Right atrium auricular region (tissue), 2 donors: ENCODE measurements at regions not wholly inside any gene's neighbourhood (a gene's known extent, or its start where the extent isn't known, plus 50 kb on each side); places are given as distances from the start of the nearest gene placed in this dataset.
"Not testable (repeated sequence)": the region's sequence is repeated elsewhere in the genome, so short reads cannot be mapped to it uniquely, and the experiment has no call there.

Source experiments
- DNase-seq: peaks from one replicate; pipeline ENCODE4 v3.0.0-alpha.2; 2019; ENCODE audit warnings: low spot score
- H3K27ac ChIP-seq, 2 donors: fragments of 200-600 bp; sonication (generic); 1 replicate in 1 of 2; 2 replicates in 1 of 2; pipeline ENCODE4 v1.5.1; 2016 to 2019
- H3K27me3 ChIP-seq, 2 donors: fragments of 200-600 bp; sonication (generic); one replicate each; pipeline versions ENCODE4 v1.5.1 to v1.6.0; 2017 to 2019
- H3K36me3 ChIP-seq: fragments of 200-600 bp; sonication (generic); one replicate; pipeline ENCODE4 v1.5.1; 2016
- H3K4me1 ChIP-seq, 2 donors: fragments of 200-600 bp; sonication (generic); one replicate each; pipeline versions ENCODE4 v1.5.1 to v1.6.0; 2017 to 2019
- H3K4me3 ChIP-seq, 2 donors: fragments of 200-600 bp; sonication (generic); 1 replicate in 1 of 2; 2 replicates in 1 of 2; pipeline ENCODE4 v1.5.1; 2017 to 2019; ENCODE audit warnings: mild to moderate bottlenecking in 1 of 2, moderate library complexity in 1 of 2
- H3K9me3 ChIP-seq, 2 donors: fragments of 200-600 bp; sonication (generic); one replicate each; pipeline ENCODE4 v1.5.1; 2019
- TF ChIP-seq, protein P1 (sequence below), 2 donors: fragments of 200-600 bp; sonication (generic); IDR thresholded peaks; one replicate each; pipeline ENCODE4 v1.5.1; 2019; ENCODE audit warnings: antibody characterized with exemption in 2 of 2

DNA sequence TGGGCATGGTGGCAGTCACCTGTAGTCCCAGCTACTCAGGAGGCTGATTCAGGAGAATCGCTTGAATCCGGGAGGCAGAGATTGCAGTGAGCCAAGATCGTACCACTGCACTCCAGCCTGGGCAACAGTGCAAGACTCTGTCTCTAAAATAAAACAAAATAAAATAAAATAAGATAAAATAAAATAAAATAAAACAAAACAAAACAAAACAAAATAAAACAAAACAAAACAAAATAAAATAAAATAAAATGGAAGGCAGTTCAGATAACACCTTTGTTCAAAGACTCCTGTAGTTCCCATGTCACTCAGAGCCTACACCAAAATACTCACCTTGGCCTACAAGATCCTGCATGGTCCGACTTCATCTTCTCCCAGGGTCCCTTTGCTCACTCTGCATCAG, 61.3 kb downstream of the SYF2 start:
- H3K27ac ChIP-seq, H3K4me1 ChIP-seq, DNase-seq, H3K27me3 ChIP-seq, H3K36me3 ChIP-seq, H3K4me3 ChIP-seq, H3K9me3 ChIP-seq: not testable (repeated sequence)

DNA sequence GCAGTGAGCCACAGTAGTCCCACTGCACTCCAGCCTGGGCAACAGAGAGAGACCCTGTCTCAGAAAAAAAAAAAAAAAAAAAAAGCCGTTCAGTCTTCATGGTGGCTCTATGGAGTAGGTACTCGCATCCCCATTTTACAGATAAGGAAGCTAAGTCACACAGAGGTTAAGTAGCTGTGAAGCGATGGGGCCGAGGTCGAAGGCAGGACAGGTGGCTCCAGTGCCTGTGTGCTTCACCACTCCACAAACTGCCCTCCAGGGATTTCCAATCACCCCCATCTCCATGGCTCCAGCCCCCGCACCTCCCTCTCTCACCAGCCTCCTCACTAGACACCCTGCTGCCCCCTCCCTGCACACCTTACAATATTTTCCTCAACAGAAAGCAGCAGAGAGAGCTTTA, 61.9 kb downstream of the SYF2 start:
- no peaks in the 10 kb centered on the region for H3K9me3 ChIP-seq
- TF ChIP-seq, protein P1, sequence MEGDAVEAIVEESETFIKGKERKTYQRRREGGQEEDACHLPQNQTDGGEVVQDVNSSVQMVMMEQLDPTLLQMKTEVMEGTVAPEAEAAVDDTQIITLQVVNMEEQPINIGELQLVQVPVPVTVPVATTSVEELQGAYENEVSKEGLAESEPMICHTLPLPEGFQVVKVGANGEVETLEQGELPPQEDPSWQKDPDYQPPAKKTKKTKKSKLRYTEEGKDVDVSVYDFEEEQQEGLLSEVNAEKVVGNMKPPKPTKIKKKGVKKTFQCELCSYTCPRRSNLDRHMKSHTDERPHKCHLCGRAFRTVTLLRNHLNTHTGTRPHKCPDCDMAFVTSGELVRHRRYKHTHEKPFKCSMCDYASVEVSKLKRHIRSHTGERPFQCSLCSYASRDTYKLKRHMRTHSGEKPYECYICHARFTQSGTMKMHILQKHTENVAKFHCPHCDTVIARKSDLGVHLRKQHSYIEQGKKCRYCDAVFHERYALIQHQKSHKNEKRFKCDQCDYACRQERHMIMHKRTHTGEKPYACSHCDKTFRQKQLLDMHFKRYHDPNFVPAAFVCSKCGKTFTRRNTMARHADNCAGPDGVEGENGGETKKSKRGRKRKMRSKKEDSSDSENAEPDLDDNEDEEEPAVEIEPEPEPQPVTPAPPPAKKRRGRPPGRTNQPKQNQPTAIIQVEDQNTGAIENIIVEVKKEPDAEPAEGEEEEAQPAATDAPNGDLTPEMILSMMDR (IDR thresholded peaks at IDR 0.05), result no peak
- no peaks in the 10 kb centered on the region for H3K4me1 ChIP-seq
- DNase-seq, result no peak
- no peak overlapping the region for H3K27ac ChIP-seq
- H3K4me3 ChIP-seq, result no peak overlapping the region
- no peaks in the 10 kb centered on the region for H3K36me3 ChIP-seq
- no peaks in the 10 kb centered on the region for H3K27me3 ChIP-seq

DNA sequence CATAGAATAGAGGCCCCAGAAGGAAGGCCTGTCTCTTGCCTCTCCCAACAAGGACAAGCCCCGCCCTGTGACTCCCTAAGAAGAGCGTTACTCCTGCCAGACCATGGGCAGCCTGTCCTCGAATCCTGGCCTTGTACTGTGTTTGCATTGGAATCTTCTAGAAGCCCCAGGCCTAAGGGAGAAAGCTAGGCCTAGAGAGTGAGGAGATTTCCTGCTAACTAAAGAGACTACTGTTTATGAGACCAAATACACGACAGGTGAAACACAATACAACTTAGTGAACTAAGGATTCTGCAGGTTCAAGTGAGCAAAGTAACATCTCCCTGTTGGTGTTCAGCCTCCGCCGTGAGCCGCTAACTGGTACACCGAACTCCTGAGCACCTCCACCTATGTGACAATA, 62.7 kb downstream of the SYF2 start:
- no peak for DNase-seq
- TF ChIP-seq, protein P1 (IDR thresholded peaks at IDR 0.05), result no peak

DNA sequence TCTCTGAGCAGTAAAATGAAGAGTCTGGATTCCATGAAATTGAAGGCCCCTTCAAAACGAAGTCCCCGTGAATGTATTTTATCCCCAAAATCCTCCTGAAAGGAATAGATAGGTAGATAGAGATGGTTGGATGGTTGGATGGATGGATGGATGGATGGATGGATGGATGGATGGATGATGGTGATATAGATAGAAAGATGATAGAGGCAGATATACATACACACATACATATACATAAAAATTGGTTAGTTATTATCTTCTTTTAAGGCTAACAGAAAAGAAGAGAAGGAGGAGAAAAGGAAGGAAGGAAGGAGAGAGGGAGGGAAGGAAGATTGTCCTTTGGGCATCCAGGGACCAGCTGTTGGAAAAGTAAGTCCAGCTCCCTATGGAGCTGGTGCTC, 63.1 kb downstream of the SYF2 start:
- H3K36me3 ChIP-seq, result no peaks in the 10 kb centered on the region
- no peak overlapping the region for H3K4me3 ChIP-seq
- no peaks in the 10 kb centered on the region for H3K4me1 ChIP-seq
- TF ChIP-seq, protein P1 (IDR thresholded peaks at IDR 0.05), result no peak
- H3K27ac ChIP-seq, result no peak overlapping the region
- no peaks in the 10 kb centered on the region for H3K27me3 ChIP-seq
- no peaks in the 10 kb centered on the region for H3K9me3 ChIP-seq
- DNase-seq, result no peak

More for the DNA sequence above, 62.7 kb downstream of the SYF2 start:
- no peak overlapping the region for H3K27ac ChIP-seq
- H3K9me3 ChIP-seq, result no peaks in the 10 kb centered on the region
- H3K4me1 ChIP-seq, result no peaks in the 10 kb centered on the region
- no peaks in the 10 kb centered on the region for H3K36me3 ChIP-seq
- H3K27me3 ChIP-seq, result no peaks in the 10 kb centered on the region
- H3K4me3 ChIP-seq, result no peak overlapping the region

DNA sequence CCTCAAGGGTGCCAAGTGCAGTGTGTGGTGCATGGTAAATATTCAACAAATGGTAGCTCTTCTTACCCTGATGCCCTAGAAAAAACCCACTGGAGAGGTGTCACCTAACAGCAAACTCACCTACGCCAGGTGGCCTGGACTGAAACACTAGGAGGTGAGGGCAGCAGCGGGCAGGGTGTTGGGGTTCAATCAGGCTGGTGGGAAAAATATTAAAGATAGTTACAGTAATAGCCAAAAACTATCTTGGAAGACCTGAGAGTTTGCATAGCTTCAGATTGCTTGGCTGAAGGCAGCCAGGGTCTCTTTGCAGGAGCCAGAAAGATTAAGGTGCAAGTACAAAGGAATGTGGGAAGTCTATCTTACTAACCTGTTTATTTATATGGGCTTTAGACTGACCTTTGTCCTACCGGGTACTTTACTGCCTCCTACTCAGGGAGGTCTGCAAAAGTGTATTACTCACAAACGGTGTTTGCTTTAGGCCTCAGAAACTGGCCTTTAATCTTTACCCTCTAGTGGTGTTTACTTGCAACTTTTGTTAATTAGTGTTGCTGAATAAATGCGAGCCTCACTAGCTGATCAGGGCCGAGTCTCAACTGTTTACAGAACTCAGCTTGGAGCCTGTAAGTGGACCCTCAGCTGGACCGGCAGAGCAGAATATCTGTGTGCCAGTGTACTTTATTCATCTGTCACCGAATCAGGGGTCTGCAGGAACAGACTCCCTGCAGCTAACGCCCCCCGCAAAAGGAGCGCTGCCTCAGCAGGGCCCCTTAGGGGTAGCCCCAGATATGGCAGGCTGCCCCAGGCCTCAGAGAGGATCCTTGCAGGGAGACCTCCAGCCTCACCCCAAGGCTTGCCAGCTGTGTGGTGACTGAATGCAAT, 63.9 kb downstream of the SYF2 start:
- DNase-seq, result no peak
- H3K4me3 ChIP-seq, result no peak overlapping the region
- H3K27me3 ChIP-seq, result no peaks in the 10 kb centered on the region
- H3K27ac ChIP-seq, result no peak overlapping the region
- H3K4me1 ChIP-seq, result no peaks in the 10 kb centered on the region
- H3K36me3 ChIP-seq, result no peaks in the 10 kb centered on the region
- TF ChIP-seq, protein P1 (IDR thresholded peaks at IDR 0.05), result no peak
- H3K9me3 ChIP-seq, result no peaks in the 10 kb centered on the region

DNA sequence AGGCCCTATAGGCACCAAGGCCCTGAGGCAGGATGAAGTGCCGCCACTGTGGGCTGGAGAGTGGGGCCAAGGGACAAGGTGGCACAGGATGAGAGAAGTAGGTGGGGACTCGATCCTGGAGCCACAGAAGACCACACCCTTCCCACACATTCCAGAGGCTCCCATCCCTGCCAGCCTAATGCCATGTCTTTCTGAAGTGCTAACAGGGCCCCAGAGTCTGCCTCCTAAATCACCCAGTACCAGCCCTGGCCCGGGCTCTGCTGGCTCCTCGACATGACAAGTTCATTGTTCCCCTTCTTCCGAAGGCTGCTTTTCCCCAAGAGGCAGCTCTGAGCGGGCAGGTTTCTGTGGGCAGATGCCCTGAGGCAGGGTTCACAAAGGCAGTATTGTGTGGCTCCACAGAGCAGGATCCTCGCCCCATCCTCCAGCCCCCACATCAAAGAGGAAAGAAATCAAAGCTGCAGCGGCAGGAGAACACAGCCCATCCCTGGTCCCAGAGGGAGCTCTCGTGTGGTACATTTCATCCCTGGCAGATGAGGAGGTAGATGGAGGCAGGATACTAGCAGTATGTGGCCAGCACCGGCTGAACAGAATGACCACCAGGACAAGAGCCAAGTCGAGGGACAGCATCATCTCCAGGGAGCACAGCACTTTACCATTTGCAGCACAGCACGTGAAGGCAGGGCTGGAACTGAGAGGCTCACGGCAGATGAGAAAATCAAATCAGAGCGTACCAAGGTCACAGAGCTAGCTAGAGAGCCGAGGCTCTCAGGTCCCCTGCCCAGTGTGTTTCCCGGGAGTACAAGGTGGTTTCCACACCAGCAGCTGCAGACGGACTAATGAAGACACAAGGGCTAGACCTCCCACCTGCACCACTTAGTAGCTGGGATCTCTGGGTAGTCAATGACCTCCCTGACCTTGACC, 64.8 kb downstream of the SYF2 start:
- DNase-seq, result no peak
- Histone ChIP-seq H3K27me3 (no peaks in the 10 kb centered on the region), H3K27ac (no peak overlapping the region), H3K9me3 (no peaks in the 10 kb centered on the region), H3K36me3 (no peaks in the 10 kb centered on the region), H3K4me1 (no peaks in the 10 kb centered on the region), H3K4me3 (no peak overlapping the region)
- TF ChIP-seq, protein P1 (IDR thresholded peaks at IDR 0.05), result no peak
